ENCODE measurements at regions not wholly inside any gene's neighbourhood (a gene's known extent, or its start where the extent isn't known, plus 50 kb on each side); places are given as distances from the start of the nearest gene placed in this dataset.

GRCh38 chr3:176855213-176855612, 342.1 kb downstream of the TBL1XR1 start:
- TF ChIP-seq CTCF (IDR thresholded peaks at IDR 0.05; ENCODE audit: poor library complexity) (no peak), EZH2phosphoT487 (IDR thresholded peaks at IDR 0.05; ENCODE audit: low read depth, severe bottlenecking, unreplicated experiment) (no peak), EZH2 (IDR thresholded peaks at IDR 0.05; ENCODE audit: borderline replicate concordance) (no peak)

All from hepatocyte (in vitro differentiated cells).